HUDEP-2 (cell line): ENCODE measurements at regions not wholly inside any gene's neighbourhood (a gene's known extent, or its start where the extent isn't known, plus 50 kb on each side); places are given as distances from the start of the nearest gene placed in this dataset.
"Not testable (repeated sequence)": the region's sequence is repeated elsewhere in the genome, so short reads cannot be mapped to it uniquely, and the experiment has no call there.

Experiments used
- DNase-seq, 76 experiments: peaks; one replicate each; lab custom pipeline; 2025; ENCODE audit not compliant: unreplicated experiment in 76 of 76; lab: John Stamatoyannopoulos, UW

DNA sequence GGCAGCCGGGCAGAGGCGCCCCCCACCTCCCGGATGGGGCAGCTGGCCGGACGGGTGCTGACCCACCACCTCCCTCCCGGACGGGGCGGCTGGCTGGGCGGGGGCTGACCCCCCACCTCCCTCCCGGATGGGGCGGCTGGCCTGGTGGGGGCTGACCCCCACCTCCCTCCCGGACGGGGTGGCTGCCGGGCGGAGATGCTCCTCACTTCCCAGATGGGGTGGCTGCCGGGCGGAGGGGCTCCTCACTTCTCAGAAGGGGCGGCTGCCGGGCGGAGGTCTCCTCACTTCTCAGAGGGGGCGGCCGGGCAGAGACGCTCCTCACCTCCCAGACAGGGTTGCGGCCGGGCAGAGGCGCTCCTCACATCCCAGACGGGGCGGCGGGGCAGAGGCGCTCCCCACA lies 1654.1 kb downstream of the STIM2 start:
- not testable (repeated sequence) for DNase-seq

DNA sequence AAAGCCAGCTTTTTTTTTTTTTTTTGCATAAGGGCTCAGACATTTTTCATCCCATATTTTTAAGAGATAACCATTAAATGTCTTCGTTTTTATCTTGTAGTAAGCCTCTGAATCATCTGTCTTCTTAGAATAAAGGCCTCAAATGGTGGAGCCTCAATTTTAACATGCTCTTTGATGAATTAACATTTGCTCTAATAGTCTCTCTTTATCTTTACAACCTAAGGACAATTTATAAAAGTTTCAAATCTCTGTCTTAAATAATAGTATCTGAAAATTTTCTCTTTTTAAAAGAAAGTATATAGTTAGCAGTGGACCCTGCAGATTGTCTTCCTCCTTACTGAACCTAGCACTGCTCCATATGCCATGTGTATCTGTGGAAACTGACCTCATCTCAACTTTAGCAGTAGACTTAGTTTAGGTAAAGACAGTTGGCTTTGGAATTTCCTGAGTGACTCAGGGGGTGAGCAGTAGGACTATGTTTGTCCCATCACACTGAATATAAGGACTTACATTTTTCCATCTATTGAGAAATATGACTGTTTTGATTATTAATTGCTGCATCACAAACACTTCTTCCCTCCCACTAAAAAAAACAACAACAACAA lies 1658.0 kb downstream of the STIM2 start:
- no peak for DNase-seq

DNA sequence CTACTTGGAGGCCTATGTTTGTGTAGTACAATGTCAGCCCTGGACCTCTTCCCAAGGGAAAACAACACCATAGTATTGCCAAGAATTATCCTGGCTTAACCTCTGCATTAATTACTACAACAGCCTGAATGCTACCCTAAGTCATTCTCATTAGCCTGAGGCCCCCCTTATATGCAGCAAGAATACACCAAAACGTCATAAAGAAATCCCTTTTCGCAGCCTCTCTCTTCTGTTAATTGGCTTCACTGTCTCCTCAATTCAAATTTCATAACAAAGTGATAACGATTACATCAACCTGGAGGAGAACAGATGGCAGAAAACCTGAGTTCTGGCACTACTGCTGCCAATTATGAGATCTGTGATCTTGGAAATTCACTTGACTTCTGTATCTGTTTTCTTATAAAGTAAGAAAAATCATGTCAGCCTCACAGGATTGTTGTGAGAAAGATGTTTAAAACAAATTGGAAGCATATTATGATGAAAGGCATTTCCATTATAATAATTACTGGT lies 1663.1 kb downstream of the STIM2 start:
- no peak for DNase-seq

DNA sequence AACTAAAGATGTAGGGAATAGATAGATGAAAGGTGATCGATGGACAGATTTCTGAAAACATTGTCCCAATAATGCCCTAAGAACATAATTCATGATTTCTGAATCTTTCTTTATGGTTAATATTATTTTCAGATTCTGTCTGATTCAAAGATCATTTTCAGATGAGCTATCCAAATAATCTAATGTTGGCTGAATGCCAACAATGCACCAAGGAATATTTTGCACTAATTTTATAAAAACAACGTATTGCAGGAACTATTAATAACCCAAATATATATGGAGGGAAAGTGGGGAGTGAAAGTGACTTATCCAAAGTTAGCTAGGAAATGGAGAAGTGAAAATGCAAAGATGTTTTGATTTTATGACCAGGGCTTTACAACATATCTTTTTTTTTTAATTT lies 1675.5 kb downstream of the STIM2 start:
- DNase-seq = no peak

DNA sequence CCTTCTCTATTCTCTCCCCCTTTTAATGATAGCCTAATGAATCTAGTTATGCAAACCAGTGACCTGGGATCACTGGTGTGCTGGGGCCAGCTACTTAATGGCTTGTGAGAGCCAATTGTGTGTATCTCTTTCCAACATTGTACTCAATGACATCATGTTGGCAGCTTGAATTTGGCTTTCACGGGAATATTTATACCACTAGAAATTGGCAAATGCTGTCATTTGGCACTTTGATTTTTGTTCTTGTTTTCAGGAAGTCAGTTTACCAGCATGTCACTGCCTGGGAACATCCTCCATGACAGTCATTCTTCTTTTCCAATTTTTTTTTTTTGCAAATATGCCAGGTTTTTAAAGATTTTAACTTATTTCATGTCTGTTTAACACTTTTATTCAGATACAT lies 1685.3 kb downstream of the STIM2 start:
- DNase-seq = no peak

DNA sequence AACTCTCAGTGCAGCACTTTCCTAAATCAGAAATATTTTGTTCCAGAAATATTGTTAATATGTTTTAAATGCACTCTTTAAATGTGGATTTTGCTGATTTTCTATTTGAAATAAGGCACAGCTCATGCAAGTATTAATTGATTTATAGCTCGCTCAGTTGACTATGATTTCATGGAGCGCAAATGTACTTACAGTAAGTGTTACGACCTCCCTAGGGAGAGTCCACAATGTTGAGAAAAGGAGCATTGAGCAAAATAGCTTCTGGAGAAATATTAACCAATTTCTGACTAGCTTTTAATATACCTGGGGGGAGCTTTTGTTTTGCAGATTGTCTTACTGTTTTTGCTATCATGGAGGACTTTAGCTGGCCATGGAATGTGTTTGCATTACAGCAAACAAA lies 1687.5 kb downstream of the STIM2 start:
- no peak for DNase-seq

DNA sequence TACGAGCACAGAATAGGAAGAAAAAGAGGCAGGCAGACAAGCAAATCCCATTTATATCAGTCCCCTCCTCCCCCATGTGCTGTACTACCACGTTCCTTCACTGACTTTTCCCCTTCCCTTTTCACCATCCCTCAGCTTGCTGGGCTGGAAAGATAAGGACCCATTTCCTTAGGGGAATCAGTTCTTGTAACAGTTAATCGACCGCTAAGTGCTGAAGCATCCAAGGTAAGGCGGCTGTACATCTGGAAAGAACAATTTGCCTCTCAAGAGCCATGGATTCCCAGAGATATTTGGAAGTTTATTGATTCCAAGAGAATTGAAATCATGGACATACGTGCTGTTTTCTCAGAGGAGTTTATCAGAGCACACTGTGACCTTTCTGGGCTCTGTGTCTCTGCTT lies 1688.0 kb downstream of the STIM2 start:
- DNase-seq = no peak

DNA sequence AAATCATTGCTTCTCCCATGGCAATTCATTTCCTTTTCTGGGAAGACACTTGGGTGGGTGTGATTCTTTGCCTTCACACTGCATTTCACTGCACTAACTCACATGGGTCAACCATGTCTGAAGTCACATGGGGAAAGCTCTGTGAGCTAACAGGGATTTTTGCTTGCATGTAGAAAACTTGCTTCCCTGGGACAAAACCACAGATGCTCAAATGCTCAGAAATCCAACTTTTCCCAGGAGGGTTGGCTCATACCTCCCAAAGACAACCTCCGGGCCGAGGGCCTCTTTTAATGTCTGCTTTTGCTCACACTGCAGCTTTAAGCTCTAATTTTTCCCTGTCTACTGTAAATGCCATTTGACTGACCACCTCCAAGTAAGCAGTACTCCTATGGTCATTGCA lies 1695.2 kb downstream of the STIM2 start:
- DNase-seq = no peak

DNA sequence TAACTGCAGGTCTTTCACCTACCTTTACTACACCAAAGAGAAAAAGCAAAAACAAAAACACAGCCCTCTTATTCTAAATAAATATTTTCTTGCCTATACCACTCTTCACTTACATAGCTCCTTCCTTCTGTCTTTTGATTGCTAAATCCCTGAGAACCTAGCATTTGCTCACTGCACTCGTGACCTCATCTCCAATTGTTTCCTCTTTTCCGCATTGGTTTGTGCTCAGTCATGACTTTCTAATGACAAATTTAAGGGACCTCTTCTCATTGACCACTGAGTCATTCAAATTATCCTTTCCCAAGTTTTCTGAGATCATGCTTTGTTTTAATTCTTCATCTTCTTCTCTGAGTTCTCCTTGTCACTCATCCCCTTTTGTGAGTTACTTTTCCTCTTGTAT lies 1697.1 kb downstream of the STIM2 start:
- no peak for DNase-seq

DNA sequence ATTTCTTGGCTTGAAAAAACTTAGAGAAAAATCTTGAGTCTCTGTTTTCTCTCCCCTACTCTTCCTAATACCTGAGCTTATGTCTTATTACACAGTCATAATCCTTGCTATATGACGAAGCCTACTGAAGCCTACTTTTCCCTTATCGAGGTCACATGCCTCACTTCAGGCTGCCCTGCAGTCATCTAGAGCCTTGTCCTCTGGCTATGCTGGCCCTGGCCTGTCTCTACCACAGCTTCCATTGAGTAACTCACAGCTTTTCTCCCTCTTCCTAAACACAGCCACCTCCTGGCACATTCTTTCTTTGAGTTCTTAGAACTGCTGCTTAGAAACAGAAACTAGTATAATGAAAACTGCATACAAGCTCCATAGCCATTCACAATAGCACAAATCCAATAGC lies 1698.3 kb downstream of the STIM2 start:
- no peak for DNase-seq

DNA sequence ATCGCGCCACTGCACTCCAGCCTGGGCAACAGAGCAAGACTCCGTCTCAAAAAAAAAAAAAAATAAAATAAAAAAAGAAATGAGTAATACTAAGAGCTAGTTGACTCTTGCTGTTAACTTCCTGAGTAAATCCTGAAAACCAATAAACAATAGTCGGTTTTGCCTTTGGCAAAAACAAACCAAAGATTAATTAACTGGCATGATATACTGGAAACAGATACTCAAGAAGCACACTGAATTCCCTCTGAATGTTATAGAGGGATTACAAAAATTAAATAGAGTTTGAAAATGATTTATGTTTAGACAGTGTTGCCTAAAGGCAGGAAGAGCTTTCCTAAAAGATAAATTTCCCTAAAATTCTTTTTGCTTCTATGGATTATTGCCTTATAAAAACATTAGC lies 1702.3 kb downstream of the STIM2 start:
- no peak for DNase-seq

DNA sequence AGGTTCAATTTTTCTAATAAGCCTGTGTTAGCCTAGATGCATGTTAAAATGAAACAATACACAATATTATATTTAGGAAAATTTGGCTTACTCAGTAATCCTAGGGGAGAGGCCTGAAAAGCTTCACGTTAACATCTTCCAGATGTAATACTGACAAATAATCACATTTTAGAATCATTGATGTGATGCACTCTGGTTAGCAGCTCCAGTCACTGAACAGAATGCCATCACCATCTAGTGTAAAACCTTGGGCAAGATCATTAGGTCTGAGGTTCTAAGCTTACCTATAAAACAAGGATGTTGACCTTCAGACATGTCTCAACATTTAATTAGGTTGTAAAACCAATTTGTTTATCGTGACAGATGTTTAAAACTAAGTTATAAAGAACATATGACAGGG lies 1704.8 kb downstream of the STIM2 start:
- no peak for DNase-seq

DNA sequence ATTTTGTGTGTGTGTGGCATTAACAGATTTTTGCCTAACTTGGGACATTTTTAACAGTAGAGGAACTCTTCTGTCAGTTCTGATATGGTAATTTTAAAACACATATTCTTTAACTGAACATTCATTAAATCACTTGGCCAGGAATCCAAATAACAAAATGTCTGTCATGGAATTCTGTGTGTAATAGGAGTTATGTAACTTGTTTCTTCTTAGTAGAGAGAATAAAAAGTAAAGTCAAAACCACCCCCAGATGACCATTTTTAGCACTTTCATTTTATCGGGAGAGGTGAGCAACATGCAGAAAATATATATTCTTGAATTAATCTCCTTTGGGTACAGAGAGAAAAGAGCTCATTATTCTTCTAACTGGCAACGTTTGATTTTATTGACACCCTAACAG lies 1740.3 kb downstream of the STIM2 start:
- DNase-seq = no peak

DNA sequence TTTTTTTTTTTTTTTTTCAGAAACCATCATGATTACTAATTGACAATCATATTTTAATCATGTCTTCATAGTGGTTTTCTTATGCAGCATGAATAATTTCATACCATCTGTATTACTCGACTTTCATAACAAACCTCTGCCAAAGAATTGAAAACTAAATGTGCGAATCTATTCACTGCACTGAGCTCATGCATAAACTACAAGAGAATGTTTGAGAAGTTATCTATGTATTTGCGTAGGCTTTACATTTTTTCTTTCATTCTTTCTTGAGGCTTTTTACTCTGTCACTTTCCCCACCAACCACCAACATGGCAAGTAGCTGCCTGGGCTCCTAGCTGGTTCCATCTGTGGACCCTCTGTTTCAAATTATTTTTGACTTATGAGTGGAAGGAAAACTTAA lies 1761.0 kb downstream of the STIM2 start:
- no peak for DNase-seq

DNA sequence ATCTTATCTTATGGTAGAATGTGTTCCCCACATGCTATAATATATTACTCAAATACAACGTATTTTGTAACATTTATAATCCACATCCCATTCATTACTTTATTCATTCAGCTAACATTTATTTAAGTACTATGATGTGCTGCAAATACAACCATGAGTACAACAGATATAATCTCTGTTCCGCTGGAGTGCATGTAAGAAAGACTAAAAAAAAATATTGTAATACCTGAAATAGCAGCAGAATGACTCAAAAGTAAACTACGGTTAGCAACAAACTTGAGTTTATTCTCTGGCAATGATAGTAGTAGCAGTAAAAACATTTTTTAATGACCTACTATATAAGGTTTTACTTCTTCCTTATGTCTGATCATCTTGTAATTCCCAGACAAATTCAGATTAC lies 1776.3 kb downstream of the STIM2 start:
- DNase-seq = no peak

DNA sequence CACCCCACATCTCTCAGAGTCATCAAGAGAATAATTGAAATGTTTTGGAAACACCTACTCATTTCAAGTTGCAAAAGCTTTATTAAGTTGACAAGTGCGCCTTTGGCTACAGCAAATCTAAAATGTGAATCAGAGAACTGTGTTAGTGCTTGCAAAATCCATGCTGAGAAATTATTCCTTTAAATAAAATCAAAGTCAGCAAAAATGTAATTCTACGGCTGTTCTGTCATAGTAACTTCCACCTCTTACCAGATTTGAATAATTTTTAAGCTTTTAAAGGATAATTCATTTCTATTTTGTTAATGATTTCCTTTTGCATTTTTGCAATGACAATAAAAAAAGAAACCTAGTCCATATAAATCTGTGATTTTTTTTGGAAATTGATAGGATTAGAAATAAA lies 1779.1 kb downstream of the STIM2 start:
- no peak for DNase-seq

DNA sequence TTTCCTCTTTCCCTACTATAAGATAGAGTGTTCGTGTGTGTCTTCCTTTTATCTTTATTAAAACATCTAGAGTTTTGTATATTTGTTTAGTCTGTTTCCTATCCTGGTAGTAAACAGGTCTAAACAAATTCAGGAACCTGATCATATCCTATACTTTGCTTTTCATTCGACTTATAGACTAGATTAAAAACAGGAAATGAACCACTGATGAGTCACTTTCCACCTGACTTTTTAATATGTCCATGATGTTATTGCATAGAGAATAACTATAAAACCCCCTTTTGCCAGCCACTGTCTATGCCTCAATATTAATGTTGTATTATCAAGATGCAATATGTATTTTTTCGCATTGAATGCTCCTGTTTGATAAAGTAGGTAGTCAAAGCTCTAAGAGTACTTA lies 1794.0 kb downstream of the STIM2 start:
- no peak for DNase-seq

DNA sequence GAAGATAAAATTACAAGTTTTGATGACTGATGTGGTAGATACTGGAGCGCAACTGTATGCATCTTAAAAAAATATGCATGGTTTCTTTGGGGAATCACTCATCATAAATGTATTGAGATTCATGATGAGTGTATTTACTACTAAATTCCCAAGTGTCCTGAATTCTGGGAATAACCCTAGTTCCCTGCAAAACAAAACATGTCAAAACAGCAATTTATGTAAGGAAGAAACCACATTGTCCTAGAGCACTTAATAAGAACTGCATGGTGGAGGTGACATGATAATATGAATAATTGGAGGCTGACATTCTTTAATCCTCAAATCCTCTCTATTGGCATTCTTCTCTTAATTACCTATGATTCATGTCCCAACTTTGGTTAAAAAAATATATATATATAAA lies 1804.7 kb downstream of the STIM2 start:
- DNase-seq = no peak

DNA sequence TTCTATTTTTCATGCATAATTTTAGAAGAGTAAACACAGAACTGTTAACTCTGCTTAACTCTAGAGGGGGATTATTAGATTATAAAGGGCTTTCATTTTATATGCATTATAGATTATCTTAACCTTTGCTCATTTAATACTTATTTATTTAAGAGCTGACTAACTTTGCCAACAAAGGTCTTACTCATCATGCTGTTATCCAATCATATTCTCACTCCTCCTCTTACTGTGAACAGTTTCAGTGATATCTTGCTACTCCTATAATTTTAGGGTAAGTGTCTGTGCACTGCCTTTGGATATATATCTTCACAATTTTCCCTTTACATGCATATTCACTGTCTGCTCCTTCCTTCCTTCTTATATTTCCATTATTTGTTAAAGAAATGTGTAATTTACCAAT lies 1814.9 kb downstream of the STIM2 start:
- peak in 2 of 76 experiments; percentile 1 to 4 for DNase-seq

DNA sequence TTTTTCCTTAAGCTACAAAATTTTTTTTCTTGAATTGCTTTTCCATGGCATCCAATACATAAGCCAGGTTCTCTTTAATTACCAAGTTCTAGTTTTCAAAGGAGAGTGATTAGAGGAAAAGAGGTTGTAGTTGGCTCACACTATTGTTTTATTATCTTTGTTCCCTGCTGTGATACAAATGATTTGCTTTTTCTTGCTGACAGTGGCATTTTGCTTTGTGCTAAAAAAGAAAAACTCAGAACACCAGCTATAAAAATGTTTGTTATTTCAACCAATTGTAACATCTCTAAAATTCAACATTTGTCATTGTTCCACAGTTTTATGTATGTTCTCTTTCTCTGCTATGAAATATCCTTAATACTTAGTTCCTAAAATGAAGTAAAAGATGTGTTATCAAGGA lies 1817.2 kb downstream of the STIM2 start:
- DNase-seq = no peak

DNA sequence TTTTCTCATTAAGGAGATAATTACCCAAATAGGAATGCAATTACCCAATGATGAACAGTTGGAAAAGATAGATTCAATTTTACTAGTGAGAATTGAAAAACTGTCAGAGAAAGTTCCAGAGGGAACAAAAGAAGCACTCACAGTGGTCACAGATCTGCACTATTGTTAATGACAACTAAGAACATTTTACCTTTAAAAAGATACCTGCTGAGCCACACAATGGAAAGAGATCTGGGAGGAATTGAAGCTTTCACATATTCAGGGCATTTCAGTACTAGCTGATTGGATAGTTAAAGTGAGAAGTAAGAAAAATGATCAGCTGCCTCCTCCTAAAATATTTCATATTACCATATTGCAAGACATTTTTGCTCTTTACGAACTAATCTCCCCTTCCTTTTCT lies 1822.2 kb downstream of the STIM2 start:
- DNase-seq = no peak

DNA sequence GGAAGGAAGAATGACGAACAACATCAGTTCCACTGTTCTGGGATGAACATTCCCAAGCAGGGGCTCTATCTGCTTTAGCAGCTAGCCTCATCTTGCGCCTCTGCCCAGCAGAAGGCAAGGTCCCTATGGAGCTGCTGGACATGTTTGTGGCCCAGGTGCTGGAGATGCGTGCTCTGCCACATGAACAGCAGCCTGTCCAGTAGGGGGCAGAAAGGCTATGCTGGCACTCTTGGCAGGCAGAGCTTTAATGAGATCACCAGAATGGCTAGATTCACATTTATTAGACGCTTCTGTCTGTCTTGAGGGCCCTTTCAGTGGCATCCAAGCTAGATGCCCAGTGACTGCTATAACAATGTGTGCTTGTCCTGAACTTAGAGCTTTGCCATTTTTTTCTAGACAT lies 1826.0 kb downstream of the STIM2 start:
- peak in 1 of 76 experiments; percentile 6 for DNase-seq

DNA sequence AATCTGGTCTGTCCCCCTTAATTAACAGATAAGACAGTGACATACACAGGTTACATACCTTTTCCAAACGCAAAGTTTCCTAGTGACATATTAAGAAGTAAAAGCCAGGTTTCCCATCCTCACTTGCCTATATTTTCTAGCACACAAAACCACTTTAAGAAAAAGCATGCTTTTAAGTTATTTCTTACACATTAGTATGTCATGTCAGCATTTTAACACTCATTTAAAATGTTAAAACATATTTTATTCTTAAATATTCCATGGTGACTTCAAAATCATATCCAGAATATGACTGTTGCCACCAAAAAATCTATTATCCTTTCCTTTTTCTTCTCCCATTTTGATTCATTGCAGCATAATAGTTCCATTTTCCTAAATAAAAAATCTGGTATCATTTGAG lies 1830.2 kb downstream of the STIM2 start:
- DNase-seq = no peak
